ENCODE measurements at regions not wholly inside any gene's neighbourhood (a gene's known extent, or its start where the extent isn't known, plus 50 kb on each side); places are given as distances from the start of the nearest gene placed in this dataset.
"Not testable (repeated sequence)": the region's sequence is repeated elsewhere in the genome, so short reads cannot be mapped to it uniquely, and the experiment has no call there.

DNA sequence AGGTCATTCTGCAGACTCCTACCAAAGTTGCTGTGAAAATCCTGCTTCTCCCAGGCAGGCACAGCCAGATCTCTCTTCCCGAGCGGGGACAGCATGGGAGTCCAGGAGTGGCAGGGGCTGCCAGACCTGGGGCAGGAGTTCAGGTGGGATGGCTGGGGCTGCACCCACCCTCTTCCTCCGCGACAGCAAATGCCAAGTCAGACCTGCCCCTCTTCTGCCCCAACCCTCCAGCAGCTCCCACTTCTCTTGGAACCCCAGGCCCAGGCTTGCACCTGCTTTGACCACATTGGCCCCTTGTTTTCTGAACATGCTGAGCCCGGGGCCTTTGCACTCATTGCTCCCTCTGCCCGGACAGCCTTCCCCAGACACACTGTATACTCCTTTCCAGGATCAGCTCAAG is 288.2 kb upstream of the HS6ST1 start:
- peak; percentile 66 for DNase-seq (ENCODE audit: low spot score)
- intact Hi-C loops (cut with DNase I) = no loop called here

DNA sequence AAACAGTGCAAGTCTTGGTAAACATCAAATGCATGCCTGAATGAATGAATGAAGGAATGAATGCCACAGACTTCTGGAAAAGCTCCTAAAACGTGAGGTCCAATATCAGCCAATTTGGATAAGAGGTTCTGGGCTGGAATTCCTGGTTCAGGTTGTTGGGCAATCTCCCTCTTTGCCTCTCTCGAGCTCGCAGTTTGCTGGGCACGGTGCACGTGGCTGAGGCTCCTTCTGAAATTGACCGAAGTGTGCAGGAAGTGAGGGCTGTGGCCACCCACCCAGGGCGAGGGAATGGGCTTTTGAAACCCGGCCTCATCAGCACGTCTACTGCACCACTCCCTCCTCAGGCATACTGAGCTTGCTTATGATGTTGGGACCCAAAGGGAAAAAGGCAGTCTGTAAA is 288.8 kb upstream of the HS6ST1 start:
- intact Hi-C loops (cut with DNase I) = no loop called here
- DNase-seq (ENCODE audit: low spot score) = peak; percentile 45

GRCh38 chr2:128607911-128608506 is 289.3 kb upstream of the HS6ST1 start:
- intact Hi-C loops (cut with DNase I) = no loop called here
- DNase-seq (ENCODE audit: low spot score) = peak; percentile 80

DNA sequence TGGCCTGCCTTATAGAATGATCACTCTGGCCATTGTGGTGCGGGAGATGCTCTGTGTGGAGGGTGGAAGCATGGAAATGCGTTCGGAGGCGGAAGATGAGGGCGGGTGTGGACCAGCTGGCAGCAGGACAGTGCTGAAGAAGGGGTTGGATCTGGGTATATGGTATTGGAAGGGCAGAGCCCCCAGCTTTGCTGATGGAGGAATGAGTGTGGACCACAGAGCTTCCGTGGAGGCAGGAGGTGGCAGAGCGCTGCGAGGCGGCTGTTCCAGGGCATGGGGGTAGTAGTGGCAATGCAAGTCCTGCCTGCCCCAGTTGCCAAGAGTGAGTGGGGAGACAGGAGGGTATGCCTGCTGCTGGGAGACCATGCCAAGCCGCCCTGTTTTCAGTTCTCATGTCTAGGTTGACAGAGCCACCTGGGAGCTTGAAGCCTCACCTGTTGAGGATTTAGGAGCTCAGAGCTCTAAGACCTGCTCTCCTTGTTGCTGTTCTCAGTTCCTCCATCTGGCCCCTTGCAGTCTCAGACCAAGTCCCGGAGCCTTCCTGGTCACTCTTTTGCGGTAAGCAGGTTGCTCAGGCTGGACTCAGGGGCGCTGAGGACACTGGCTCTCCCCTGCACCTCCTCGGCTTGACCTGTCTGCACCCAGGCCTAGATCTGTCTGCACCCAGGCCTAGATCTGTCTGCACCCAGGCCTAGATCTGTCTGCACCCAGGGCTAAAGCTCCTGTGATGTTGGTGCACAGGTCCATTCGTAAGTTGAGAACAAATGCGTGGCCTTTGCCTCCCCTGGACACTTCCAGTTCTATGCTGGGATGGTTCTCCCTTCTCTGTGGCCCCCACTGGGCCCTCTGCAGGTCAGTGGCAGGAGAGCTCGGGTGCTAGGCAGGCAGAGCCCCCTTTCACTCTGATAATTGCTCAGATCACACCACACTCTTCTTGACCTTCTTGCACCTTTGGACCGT is 290.5 kb upstream of the HS6ST1 start:
- intact Hi-C loops (cut with DNase I) = no loop called here
- peak; percentile 65 for DNase-seq (ENCODE audit: low spot score)

DNA sequence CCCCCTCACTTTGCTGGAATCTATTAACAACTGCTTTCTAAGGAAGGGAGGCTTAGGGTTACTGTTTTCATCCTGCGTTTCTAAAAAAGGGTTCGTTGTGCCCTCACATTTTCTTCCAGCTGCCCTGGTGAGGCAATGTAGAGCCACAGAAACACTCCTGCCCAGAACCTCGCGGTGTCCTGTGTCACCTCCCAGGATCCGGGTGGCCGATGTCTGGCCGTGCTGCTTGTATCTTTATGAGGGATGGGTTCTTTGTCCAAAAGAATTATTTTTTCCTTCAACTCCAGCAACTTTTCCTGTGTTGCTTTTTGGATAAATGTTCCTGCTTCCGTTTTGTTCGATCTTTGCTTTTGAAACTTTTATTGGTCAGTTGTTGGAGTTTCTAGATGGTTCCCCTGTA is 291.8 kb upstream of the HS6ST1 start:
- peak; percentile 74 for DNase-seq (ENCODE audit: low spot score)
- intact Hi-C loops (cut with DNase I) = no loop called here

- DNase-seq (ENCODE audit: low spot score) = peak; percentile 36
- intact Hi-C loops (cut with DNase I) = no loop called here
Measured at GRCh38 chr2:128611421-128612320, 293.0 kb upstream of the HS6ST1 start.

- DNase-seq (ENCODE audit: low spot score) = no peak
- intact Hi-C loops (cut with DNase I) = no loop called here
Measured at GRCh38 chr2:128612628-128613027, 294.0 kb upstream of the HS6ST1 start.

- peak; percentile 45 for DNase-seq (ENCODE audit: low spot score)
- intact Hi-C loops (cut with DNase I) = no loop called here
Measured at GRCh38 chr2:128613351-128613750, 294.7 kb upstream of the HS6ST1 start.

- intact Hi-C loops (cut with DNase I) = no loop called here
- DNase-seq (ENCODE audit: low spot score) = peak; percentile 20
Measured at GRCh38 chr2:128613876-128614275, 295.2 kb upstream of the HS6ST1 start.

GRCh38 chr2:128614907-128615306 is 296.2 kb upstream of the HS6ST1 start:
- DNase-seq (ENCODE audit: low spot score); intact Hi-C loops (cut with DNase I): not testable (repeated sequence)

DNA sequence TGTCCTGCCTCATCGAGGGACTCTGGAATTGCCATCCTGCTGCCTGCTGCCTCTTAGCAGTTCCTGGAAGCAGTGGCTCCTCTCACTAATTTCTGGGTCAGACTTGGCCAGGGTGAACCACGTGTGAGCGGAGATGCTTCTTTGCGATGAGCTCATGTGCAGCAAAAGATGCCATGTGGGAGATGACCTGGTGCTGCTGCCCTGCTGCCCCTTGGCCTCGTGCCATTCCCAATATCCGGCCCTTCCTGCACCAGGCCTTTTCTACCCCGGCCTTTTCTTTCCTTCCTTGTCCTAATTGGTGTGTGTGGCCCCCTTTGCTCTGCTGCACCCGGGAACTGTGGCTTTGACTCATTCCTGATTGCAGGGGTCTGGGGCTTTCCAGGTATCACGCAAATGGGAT is 296.9 kb upstream of the HS6ST1 start:
- peak; percentile 73 for DNase-seq (ENCODE audit: low spot score)
- intact Hi-C loops (cut with DNase I) = no loop called here

DNA sequence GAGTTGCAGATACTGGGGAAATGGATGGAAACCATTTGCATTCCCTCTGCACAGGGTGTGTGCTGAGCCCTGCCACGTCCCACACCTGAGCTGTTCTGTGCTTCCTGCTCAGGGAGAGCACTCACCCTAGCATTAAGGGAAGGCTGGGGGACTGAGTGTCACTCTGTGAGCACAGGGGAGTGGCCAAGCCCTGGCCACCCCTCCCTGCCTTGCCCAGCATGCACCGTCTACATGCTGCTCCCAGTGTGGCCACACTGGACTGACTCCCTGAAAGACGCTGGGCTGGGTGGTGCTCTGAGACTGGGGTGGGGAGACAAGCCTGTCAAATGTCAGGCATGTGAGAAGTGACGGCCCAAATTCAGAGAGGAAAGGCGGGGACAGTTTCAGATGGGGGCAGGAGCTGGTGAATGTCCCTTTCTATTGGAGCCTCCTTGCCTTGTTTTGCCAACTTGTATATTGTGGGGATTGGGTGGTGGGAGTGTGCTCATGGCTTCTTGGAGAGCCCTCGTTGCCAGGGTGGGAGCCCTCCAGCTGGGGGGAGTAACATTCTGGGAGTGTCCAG is 298.4 kb upstream of the HS6ST1 start:
- intact Hi-C loops (cut with DNase I) = no loop called here

GRCh38 chr2:128617661-128618060 is 299.0 kb upstream of the HS6ST1 start:
- peak; percentile 52 for DNase-seq (ENCODE audit: low spot score)
- intact Hi-C loops (cut with DNase I) = no loop called here

More for the DNA sequence above, 298.4 kb upstream of the HS6ST1 start:
- peak; percentile 51 for DNase-seq (ENCODE audit: low spot score)

DNA sequence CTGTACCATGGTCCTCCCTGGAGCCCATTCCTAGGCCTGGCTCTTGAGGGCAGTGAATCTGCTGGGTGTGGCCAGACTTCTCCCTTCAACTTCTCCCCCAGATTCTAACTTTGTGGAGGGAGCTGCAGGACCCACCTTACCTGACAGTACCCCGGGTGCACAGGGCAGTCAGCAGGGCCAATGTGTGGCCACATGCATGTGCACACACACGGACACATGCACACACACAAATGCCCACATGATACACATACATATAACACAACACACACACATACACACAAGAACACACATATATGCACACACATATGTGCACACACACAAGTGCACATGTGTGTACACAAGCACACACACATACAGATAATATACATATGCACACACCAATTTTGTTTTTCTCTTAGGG is 300.0 kb upstream of the HS6ST1 start:
- DNase-seq (ENCODE audit: low spot score) = peak; percentile 32
- intact Hi-C loops (cut with DNase I) = no loop called here

GRCh38 chr2:128619471-128620325 is 301.0 kb upstream of the HS6ST1 start:
- intact Hi-C loops (cut with DNase I) = no loop called here
- DNase-seq (ENCODE audit: low spot score) = peak; percentile 70

DNA sequence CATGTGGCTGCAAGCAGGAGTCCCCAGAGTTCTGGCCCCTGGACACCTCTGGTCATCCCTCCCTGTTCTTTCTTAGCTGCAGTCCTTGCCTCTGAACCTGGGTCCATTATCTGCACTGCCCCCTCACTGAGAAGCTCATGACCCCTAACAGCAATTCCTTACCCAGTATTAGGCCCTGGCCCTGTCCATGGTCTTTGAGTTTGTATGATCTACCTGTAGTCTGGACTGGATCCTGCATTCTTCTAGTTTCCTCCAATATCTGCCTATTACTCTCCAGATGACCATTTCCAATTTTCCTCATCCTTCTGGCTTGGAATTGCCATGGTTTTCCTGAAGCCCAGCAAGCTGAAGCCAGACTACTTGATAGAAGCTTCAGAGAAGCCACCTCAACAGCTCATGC is 302.4 kb upstream of the HS6ST1 start:
- intact Hi-C loops (cut with DNase I) = no loop called here
- no peak for DNase-seq (ENCODE audit: low spot score)

GRCh38 chr2:128622371-128622770 is 303.7 kb upstream of the HS6ST1 start:
- DNase-seq (ENCODE audit: low spot score) = peak; percentile 78
- intact Hi-C loops (cut with DNase I) = no loop called here

- intact Hi-C loops (cut with DNase I) = no loop called here
- peak; percentile 71 for DNase-seq (ENCODE audit: low spot score)
Measured at GRCh38 chr2:128622955-128623620, 304.4 kb upstream of the HS6ST1 start.

Measured in posterior vena cava (tissue), 2 donors.